ENCODE measurements at regions not wholly inside any gene's neighbourhood (a gene's known extent, or its start where the extent isn't known, plus 50 kb on each side); places are given as distances from the start of the nearest gene placed in this dataset.

DNA sequence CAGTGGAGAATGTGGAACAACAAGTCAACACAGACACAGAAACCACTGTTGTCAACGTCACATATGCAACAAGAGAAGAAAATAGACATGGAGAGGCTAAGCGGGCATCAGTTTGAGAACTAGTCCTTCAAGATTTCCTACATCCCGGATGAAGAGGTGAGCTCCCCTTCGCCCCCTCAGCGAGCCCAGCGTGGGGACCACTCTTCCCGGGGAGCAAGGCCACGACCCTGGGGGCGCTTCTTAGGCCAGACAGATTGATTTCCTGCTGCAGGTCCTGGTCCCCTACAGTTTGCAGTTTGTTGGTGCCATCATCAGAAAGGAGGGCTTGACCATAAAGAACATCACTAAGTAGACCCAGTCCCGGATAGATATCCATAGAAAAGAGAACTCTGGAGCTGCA is 113.0 kb downstream of the NBPF12 start:
- TF ChIP-seq REST (IDR thresholded peaks at IDR 0.05; ENCODE audit: low read depth) (no peak), CREB1 (IDR thresholded peaks at IDR 0.05; ENCODE audit: low read depth) (no peak), MAX (IDR thresholded peaks at IDR 0.05) (no peak), EP300 (IDR thresholded peaks at IDR 0.05; ENCODE audit: borderline replicate concordance) (no peak), YY1 (IDR thresholded peaks at IDR 0.05; ENCODE audit: low read depth) (no peak), FOXM1 (IDR thresholded peaks at IDR 0.05; ENCODE audit: borderline replicate concordance, low read depth) (no peak), CEBPB (IDR thresholded peaks at IDR 0.05) (no peak), TCF12 (IDR thresholded peaks at IDR 0.05; ENCODE audit: low read depth) (no peak), ZBTB7A (IDR thresholded peaks at IDR 0.05; ENCODE audit: low read depth) (no peak), RAD21 (IDR thresholded peaks at IDR 0.05; ENCODE audit: low read depth) (no peak), EGR1 (IDR thresholded peaks at IDR 0.05) (no peak), TEAD4 (IDR thresholded peaks at IDR 0.05) (no peak)

DNA sequence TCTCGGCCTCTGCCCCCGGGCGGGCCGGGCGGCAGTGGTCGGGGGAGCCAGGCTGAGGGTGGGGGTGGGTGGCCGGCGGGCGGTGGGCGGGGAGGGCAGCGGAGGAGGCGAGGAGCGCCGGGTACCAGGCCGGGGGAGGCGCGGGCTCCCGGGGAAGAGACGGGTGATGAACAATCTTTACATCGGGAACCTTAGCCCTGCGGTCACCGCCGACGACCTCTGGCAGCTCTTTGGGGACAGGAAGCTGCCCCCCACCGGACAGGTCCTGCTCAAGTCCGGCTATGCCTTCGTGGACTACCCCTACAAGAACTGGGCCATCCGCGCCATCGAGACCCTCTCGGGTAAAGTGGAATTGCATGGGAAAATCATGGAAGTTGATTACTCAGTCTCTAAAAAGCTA is 112.5 kb downstream of the NBPF12 start:
- no peak for TF ChIP-seq EGR1 (IDR thresholded peaks at IDR 0.05)
- TF ChIP-seq CEBPB (IDR thresholded peaks at IDR 0.05): no peak
- no peak for TF ChIP-seq FOXM1 (IDR thresholded peaks at IDR 0.05; ENCODE audit: borderline replicate concordance, low read depth)
- no peak for TF ChIP-seq CREB1 (IDR thresholded peaks at IDR 0.05; ENCODE audit: low read depth)
- no peak for TF ChIP-seq RAD21 (IDR thresholded peaks at IDR 0.05; ENCODE audit: low read depth)
- TF ChIP-seq YY1 (IDR thresholded peaks at IDR 0.05; ENCODE audit: low read depth): no peak
- TF ChIP-seq REST (IDR thresholded peaks at IDR 0.05; ENCODE audit: low read depth): no peak
- TF ChIP-seq MAX (IDR thresholded peaks at IDR 0.05): no peak
- TF ChIP-seq, protein P1, sequence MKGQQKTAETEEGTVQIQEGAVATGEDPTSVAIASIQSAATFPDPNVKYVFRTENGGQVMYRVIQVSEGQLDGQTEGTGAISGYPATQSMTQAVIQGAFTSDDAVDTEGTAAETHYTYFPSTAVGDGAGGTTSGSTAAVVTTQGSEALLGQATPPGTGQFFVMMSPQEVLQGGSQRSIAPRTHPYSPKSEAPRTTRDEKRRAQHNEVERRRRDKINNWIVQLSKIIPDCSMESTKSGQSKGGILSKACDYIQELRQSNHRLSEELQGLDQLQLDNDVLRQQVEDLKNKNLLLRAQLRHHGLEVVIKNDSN (IDR thresholded peaks at IDR 0.05): no peak

- TF ChIP-seq TCF12 (IDR thresholded peaks at IDR 0.05; ENCODE audit: low read depth): no peak
- no peak for TF ChIP-seq MAX (IDR thresholded peaks at IDR 0.05)
- no peak for TF ChIP-seq FOXM1 (IDR thresholded peaks at IDR 0.05; ENCODE audit: borderline replicate concordance, low read depth)
- TF ChIP-seq NFIC (IDR thresholded peaks at IDR 0.05): no peak
- no peak for TF ChIP-seq TAF1 (IDR thresholded peaks at IDR 0.05; ENCODE audit: low read depth)
- no peak for TF ChIP-seq YY1 (IDR thresholded peaks at IDR 0.05; ENCODE audit: low read depth)
- TF ChIP-seq ZBTB7A (IDR thresholded peaks at IDR 0.05; ENCODE audit: low read depth): no peak
- TF ChIP-seq, protein P1 (IDR thresholded peaks at IDR 0.05): no peak
- TF ChIP-seq RAD21 (IDR thresholded peaks at IDR 0.05; ENCODE audit: low read depth): no peak
- no peak for TF ChIP-seq EP300 (IDR thresholded peaks at IDR 0.05; ENCODE audit: borderline replicate concordance)
- no peak for TF ChIP-seq EGR1 (IDR thresholded peaks at IDR 0.05)
- no peak for TF ChIP-seq CREB1 (IDR thresholded peaks at IDR 0.05; ENCODE audit: low read depth)
- TF ChIP-seq REST (IDR thresholded peaks at IDR 0.05; ENCODE audit: low read depth): no peak
Observed at GRCh38 chr1:147046189-147046862, 108.2 kb downstream of the NBPF12 start.

All from Ishikawa (cell line).